ENCODE measurements at regions not wholly inside any gene's neighbourhood (a gene's known extent, or its start where the extent isn't known, plus 50 kb on each side); places are given as distances from the start of the nearest gene placed in this dataset.
"Not testable (repeated sequence)": the region's sequence is repeated elsewhere in the genome, so short reads cannot be mapped to it uniquely, and the experiment has no call there.

GRCh38 chr5:101515721-101516120 is 612.6 kb upstream of the ST8SIA4 start:
- POLR2A ChIA-PET = no interaction called here
- H3K36me3 Mint-ChIP-seq = no peaks in the 10 kb centered on the region
- no peak overlapping the region for H3K4me3 Mint-ChIP-seq
- H3K27ac Mint-ChIP-seq = no peak overlapping the region
- no peaks in the 10 kb centered on the region for H3K27me3 Mint-ChIP-seq
- ATAC-seq (ENCODE audit: low read depth) = no peak
- DNase-seq = no peak
- no peaks in the 10 kb centered on the region for H3K4me1 Mint-ChIP-seq
- H3K9me3 Mint-ChIP-seq = peaks cover 5% of the 10 kb centered on the region

- Mint-ChIP-seq H3K4me1 (no peaks in the 10 kb centered on the region), H3K27me3 (no peaks in the 10 kb centered on the region), H3K4me3 (no peak overlapping the region), H3K9me3 (peaks cover 19% of the 10 kb centered on the region), H3K27ac (no peak overlapping the region), H3K36me3 (no peaks in the 10 kb centered on the region)
- POLR2A ChIA-PET = no interaction called here
- ATAC-seq (ENCODE audit: low read depth) = no peak
- no peak for DNase-seq
Measured at GRCh38 chr5:101505891-101506570, 602.9 kb upstream of the ST8SIA4 start.

GRCh38 chr5:101482931-101483330 is 579.8 kb upstream of the ST8SIA4 start:
- Mint-ChIP-seq H3K4me3 (no peak overlapping the region), H3K27ac (no peak overlapping the region), H3K27me3 (no peaks in the 10 kb centered on the region), H3K9me3 (peaks cover 2% of the 10 kb centered on the region), H3K36me3 (no peaks in the 10 kb centered on the region), H3K4me1 (no peaks in the 10 kb centered on the region)
- ATAC-seq (ENCODE audit: low read depth) (no peak), DNase-seq (no peak)
- POLR2A ChIA-PET = no interaction called here

GRCh38 chr5:101473483-101473882 is 570.4 kb upstream of the ST8SIA4 start:
- Mint-ChIP-seq H3K36me3 (no peaks in the 10 kb centered on the region), H3K9me3 (no peaks in the 10 kb centered on the region)

GRCh38 chr5:101461455-101461854 is 558.4 kb upstream of the ST8SIA4 start:
- Mint-ChIP-seq H3K36me3 (no peaks in the 10 kb centered on the region), H3K4me3 (no peak overlapping the region), H3K9me3 (no peaks in the 10 kb centered on the region), H3K4me1 (no peaks in the 10 kb centered on the region), H3K27me3 (no peaks in the 10 kb centered on the region), H3K27ac (no peak overlapping the region)
- DNase-seq (no peak), ATAC-seq (ENCODE audit: low read depth) (no peak)
- POLR2A ChIA-PET = no interaction called here

More at GRCh38 chr5:101473483-101473882, 570.4 kb upstream of the ST8SIA4 start:
- DNase-seq (no peak), ATAC-seq (ENCODE audit: low read depth) (no peak)
- no peak overlapping the region for H3K27ac Mint-ChIP-seq
- no peaks in the 10 kb centered on the region for H3K4me1 Mint-ChIP-seq
- no peak overlapping the region for H3K4me3 Mint-ChIP-seq
- H3K27me3 Mint-ChIP-seq = no peaks in the 10 kb centered on the region
- POLR2A ChIA-PET = no interaction called here

- H3K36me3 Mint-ChIP-seq = no peaks in the 10 kb centered on the region
- H3K4me1 Mint-ChIP-seq = no peaks in the 10 kb centered on the region
- DNase-seq (no peak), ATAC-seq (ENCODE audit: low read depth) (no peak)
- H3K27ac Mint-ChIP-seq = no peak overlapping the region
- POLR2A ChIA-PET = no interaction called here
- no peak overlapping the region for H3K4me3 Mint-ChIP-seq
- no peaks in the 10 kb centered on the region for H3K27me3 Mint-ChIP-seq
- H3K9me3 Mint-ChIP-seq = no peaks in the 10 kb centered on the region
Measured at GRCh38 chr5:101458587-101458986, 555.5 kb upstream of the ST8SIA4 start.

- H3K4me3 Mint-ChIP-seq = no peak overlapping the region
- no peak overlapping the region for H3K27ac Mint-ChIP-seq
- no peak for ATAC-seq (ENCODE audit: low read depth)
- POLR2A ChIA-PET = no interaction called here
- no peak for DNase-seq
- no peaks in the 10 kb centered on the region for H3K4me1 Mint-ChIP-seq
- no peaks in the 10 kb centered on the region for H3K27me3 Mint-ChIP-seq
- no peaks in the 10 kb centered on the region for H3K36me3 Mint-ChIP-seq
- no peaks in the 10 kb centered on the region for H3K9me3 Mint-ChIP-seq
Measured at GRCh38 chr5:101455851-101456250, 552.8 kb upstream of the ST8SIA4 start.

- H3K9me3 Mint-ChIP-seq = no peaks in the 10 kb centered on the region
- no peak for ATAC-seq (ENCODE audit: low read depth)
- H3K27me3 Mint-ChIP-seq = no peaks in the 10 kb centered on the region
- no peaks in the 10 kb centered on the region for H3K36me3 Mint-ChIP-seq
- DNase-seq = no peak
- no peak overlapping the region for H3K4me3 Mint-ChIP-seq
- H3K27ac Mint-ChIP-seq = no peak overlapping the region
- POLR2A ChIA-PET = no interaction called here
- no peaks in the 10 kb centered on the region for H3K4me1 Mint-ChIP-seq
Measured at GRCh38 chr5:101455048-101455447, 552.0 kb upstream of the ST8SIA4 start.

GRCh38 chr5:101442281-101442680 is 539.2 kb upstream of the ST8SIA4 start:
- H3K36me3 Mint-ChIP-seq; ATAC-seq (ENCODE audit: low read depth); H3K4me1 Mint-ChIP-seq; H3K4me3 Mint-ChIP-seq; H3K27ac Mint-ChIP-seq; H3K9me3 Mint-ChIP-seq; POLR2A ChIA-PET; DNase-seq; H3K27me3 Mint-ChIP-seq: not testable (repeated sequence)

- H3K4me3 Mint-ChIP-seq = no peak overlapping the region
- no peaks in the 10 kb centered on the region for H3K36me3 Mint-ChIP-seq
- DNase-seq = no peak
- H3K9me3 Mint-ChIP-seq = peaks cover 2% of the 10 kb centered on the region
- no peak for ATAC-seq (ENCODE audit: low read depth)
- H3K27ac Mint-ChIP-seq = no peak overlapping the region
- POLR2A ChIA-PET = no interaction called here
- H3K27me3 Mint-ChIP-seq = no peaks in the 10 kb centered on the region
- H3K4me1 Mint-ChIP-seq = no peaks in the 10 kb centered on the region
Measured at GRCh38 chr5:101440173-101440572, 537.1 kb upstream of the ST8SIA4 start.

GRCh38 chr5:101437351-101437750 is 534.3 kb upstream of the ST8SIA4 start:
- POLR2A ChIA-PET = no interaction called here
- no peak for DNase-seq
- no peaks in the 10 kb centered on the region for H3K36me3 Mint-ChIP-seq
- no peaks in the 10 kb centered on the region for H3K9me3 Mint-ChIP-seq
- ATAC-seq (ENCODE audit: low read depth) = no peak
- H3K27ac Mint-ChIP-seq = no peak overlapping the region
- no peaks in the 10 kb centered on the region for H3K4me1 Mint-ChIP-seq
- no peaks in the 10 kb centered on the region for H3K27me3 Mint-ChIP-seq
- no peak overlapping the region for H3K4me3 Mint-ChIP-seq

- Mint-ChIP-seq H3K4me3 (no peak overlapping the region), H3K27me3 (no peaks in the 10 kb centered on the region), H3K9me3 (no peaks in the 10 kb centered on the region), H3K36me3 (no peaks in the 10 kb centered on the region), H3K27ac (no peak overlapping the region), H3K4me1 (no peaks in the 10 kb centered on the region)
- DNase-seq (no peak), ATAC-seq (ENCODE audit: low read depth) (no peak)
- POLR2A ChIA-PET = no interaction called here
Measured at GRCh38 chr5:101435768-101436167, 532.7 kb upstream of the ST8SIA4 start.

GRCh38 chr5:101431201-101431600 is 528.1 kb upstream of the ST8SIA4 start:
- H3K27ac Mint-ChIP-seq = no peak overlapping the region
- no peaks in the 10 kb centered on the region for H3K4me1 Mint-ChIP-seq
- no peak for ATAC-seq (ENCODE audit: low read depth)
- no peaks in the 10 kb centered on the region for H3K9me3 Mint-ChIP-seq
- DNase-seq = no peak
- H3K36me3 Mint-ChIP-seq = no peaks in the 10 kb centered on the region
- no peak overlapping the region for H3K4me3 Mint-ChIP-seq
- no peaks in the 10 kb centered on the region for H3K27me3 Mint-ChIP-seq
- POLR2A ChIA-PET = no interaction called here

- H3K9me3 Mint-ChIP-seq = no peaks in the 10 kb centered on the region
- H3K4me1 Mint-ChIP-seq = no peaks in the 10 kb centered on the region
- no peaks in the 10 kb centered on the region for H3K27me3 Mint-ChIP-seq
- DNase-seq = no peak
- H3K36me3 Mint-ChIP-seq = no peaks in the 10 kb centered on the region
- H3K27ac Mint-ChIP-seq = no peak overlapping the region
- POLR2A ChIA-PET = no interaction called here
- no peak for ATAC-seq (ENCODE audit: low read depth)
- no peak overlapping the region for H3K4me3 Mint-ChIP-seq
Measured at GRCh38 chr5:101430551-101430950, 527.5 kb upstream of the ST8SIA4 start.

GRCh38 chr5:101429241-101429640 is 526.2 kb upstream of the ST8SIA4 start:
- no peaks in the 10 kb centered on the region for H3K27me3 Mint-ChIP-seq
- DNase-seq = no peak
- H3K4me1 Mint-ChIP-seq = no peaks in the 10 kb centered on the region

More at GRCh38 chr5:101429241-101429640, 526.2 kb upstream of the ST8SIA4 start:
- no peak for ATAC-seq (ENCODE audit: low read depth)
- Mint-ChIP-seq H3K36me3 (no peaks in the 10 kb centered on the region), H3K27ac (no peak overlapping the region), H3K4me3 (no peak overlapping the region), H3K9me3 (no peaks in the 10 kb centered on the region)
- POLR2A ChIA-PET = no interaction called here
